Retina (tissue), 1 donor: ENCODE measurements at regions not wholly inside any gene's neighbourhood (a gene's known extent, or its start where the extent isn't known, plus 50 kb on each side); places are given as distances from the start of the nearest gene placed in this dataset.

Experiments used
- DNase-seq: peaks from one replicate; pipeline ENCODE4 v3.0.0-alpha.2; 2016

GRCh38 chr2:144074450-144074849 is 445.5 kb downstream of the ZEB2 start:
- DNase-seq, result no peak

GRCh38 chr2:144071461-144071860 is 448.5 kb downstream of the ZEB2 start:
- DNase-seq, result no peak

GRCh38 chr2:144067506-144067905 is 452.4 kb downstream of the ZEB2 start:
- DNase-seq, result no peak

- DNase-seq, result no peak
These were observed 456.3 kb downstream of the ZEB2 start for GRCh38 chr2:144063602-144064001.

- no peak for DNase-seq
These were observed 465.0 kb downstream of the ZEB2 start for GRCh38 chr2:144054911-144055310.

- DNase-seq, result no peak
These were observed 467.8 kb downstream of the ZEB2 start for GRCh38 chr2:144052083-144052482.

GRCh38 chr2:144049137-144049536 is 470.8 kb downstream of the ZEB2 start:
- DNase-seq, result no peak

- no peak for DNase-seq
These were observed 471.3 kb downstream of the ZEB2 start for GRCh38 chr2:144048631-144049060.

- DNase-seq, result no peak
These were observed 477.2 kb downstream of the ZEB2 start for GRCh38 chr2:144042751-144043150.

- no peak for DNase-seq
These were observed 478.3 kb downstream of the ZEB2 start for GRCh38 chr2:144041612-144042011.

- no peak for DNase-seq
These were observed 479.1 kb downstream of the ZEB2 start for GRCh38 chr2:144040834-144041233.

GRCh38 chr2:144032566-144032965 is 487.4 kb downstream of the ZEB2 start:
- no peak for DNase-seq

- no peak for DNase-seq
These were observed 489.1 kb downstream of the ZEB2 start for GRCh38 chr2:144030791-144031190.

- DNase-seq, result no peak
These were observed 492.3 kb downstream of the ZEB2 start for GRCh38 chr2:144027593-144027992.

GRCh38 chr2:144026753-144027152 is 493.2 kb downstream of the ZEB2 start:
- no peak for DNase-seq

GRCh38 chr2:144020047-144020446 is 499.9 kb downstream of the ZEB2 start:
- no peak for DNase-seq

- DNase-seq, result no peak
These were observed 504.2 kb downstream of the ZEB2 start for GRCh38 chr2:144015655-144016245.

GRCh38 chr2:144015036-144015435 is 504.9 kb downstream of the ZEB2 start:
- DNase-seq, result no peak

- DNase-seq, result no peak
These were observed 505.8 kb downstream of the ZEB2 start for GRCh38 chr2:144014103-144014502.

- DNase-seq, result no peak
These were observed 507.6 kb downstream of the ZEB2 start for GRCh38 chr2:144012304-144012703.

GRCh38 chr2:144011553-144011952 is 508.4 kb downstream of the ZEB2 start:
- no peak for DNase-seq

- DNase-seq, result no peak
These were observed 508.8 kb downstream of the ZEB2 start for GRCh38 chr2:144011098-144011497.

- no peak for DNase-seq
These were observed 509.7 kb downstream of the ZEB2 start for GRCh38 chr2:144010096-144010836.

- no peak for DNase-seq
These were observed 513.8 kb downstream of the ZEB2 start for GRCh38 chr2:144006139-144006538.

- peak; percentile 9 for DNase-seq
These were observed 515.2 kb downstream of the ZEB2 start for GRCh38 chr2:144004742-144005141.
